K562 (cell line): ENCODE measurements at regions not wholly inside any gene's neighbourhood (a gene's known extent, or its start where the extent isn't known, plus 50 kb on each side); places are given as distances from the start of the nearest gene placed in this dataset.

Source experiments
- PTTG1 ChIP-seq: fragments of 450-650 bp; IDR thresholded peaks from 2 replicates; pipeline ENCODE4 v1.6.1; 2016; ENCODE audit warnings: low read depth, mild to moderate bottlenecking, missing genetic modification characterization, missing compliant biosample characterization
- SREBF1 ChIP-seq: fragments of 150-350 bp; IDR thresholded peaks from 2 replicates; pipeline ENCODE4 v1.6.1; 2014; ENCODE audit warnings: antibody characterized with exemption, low read depth, low read length, borderline replicate concordance
- TAF1 ChIP-seq: IDR thresholded peaks from 2 replicates; pipeline ENCODE4 v1.6.1; 2011; ENCODE audit warnings: mild to moderate bottlenecking, low read length, moderate library complexity; ENCODE audit not compliant: insufficient read depth, control insufficient read depth, severe bottlenecking; ENCODE audit errors: extremely low read depth
- ZNF407 ChIP-seq: fragments of 450-650 bp; IDR thresholded peaks from 2 replicates; pipeline ENCODE4 v1.6.1; 2016; ENCODE audit warnings: low read depth

- TF ChIP-seq ZNF407: no peak
- TF ChIP-seq TAF1: no peak
- no peak for TF ChIP-seq SREBF1
- TF ChIP-seq PTTG1 (tag): no peak
These were observed 250.9 kb downstream of the KIF20B start (continued) for GRCh38 chr10:89952325-89952724.
